ENCODE measurements at regions not wholly inside any gene's neighbourhood (a gene's known extent, or its start where the extent isn't known, plus 50 kb on each side); places are given as distances from the start of the nearest gene placed in this dataset.

GRCh38 chr2:21944536-21944935 is 820.8 kb downstream of the TDRD15 start:
- no peak for TF ChIP-seq PHF8 (IDR thresholded peaks at IDR 0.05; ENCODE audit: borderline replicate concordance, low read depth)
- TF ChIP-seq RARB (CRISPR knock-in tag; IDR thresholded peaks at IDR 0.05): no peak
- TF ChIP-seq JUNB (IDR thresholded peaks at IDR 0.05): no peak
- TF ChIP-seq HES2 (IDR thresholded peaks at IDR 0.05): no peak
- TF ChIP-seq NPAS2 (CRISPR knock-in tag; IDR thresholded peaks at IDR 0.05; ENCODE audit: borderline replicate concordance): no peak
- no peak for TF ChIP-seq BCL3 (IDR thresholded peaks at IDR 0.05)
- TF ChIP-seq ATOH8 (CRISPR knock-in tag; IDR thresholded peaks at IDR 0.05; ENCODE audit: low read depth): no peak
- no peak for TF ChIP-seq MAZ (IDR thresholded peaks at IDR 0.05; ENCODE audit: borderline replicate concordance, low read depth, low read length)
- TF ChIP-seq GATA3 (IDR thresholded peaks at IDR 0.05; ENCODE audit: borderline replicate concordance): no peak
- TF ChIP-seq HOXB13 (CRISPR knock-in tag; IDR thresholded peaks at IDR 0.05; ENCODE audit: low read depth): no peak
- no peak for TF ChIP-seq KDM1A (IDR thresholded peaks at IDR 0.05; ENCODE audit: low read depth)
- no peak for TF ChIP-seq MAX (IDR thresholded peaks at IDR 0.05)
- TF ChIP-seq HOXA7 (CRISPR knock-in tag; IDR thresholded peaks at IDR 0.05): no peak
- TF ChIP-seq ELK1 (IDR thresholded peaks at IDR 0.05; ENCODE audit: low read depth, low read length): no peak
- TF ChIP-seq ZFP36 (IDR thresholded peaks at IDR 0.05; ENCODE audit: borderline replicate concordance, partially characterized antibody): no peak
- POLR2A ChIA-PET: no interaction called here
- FAIRE-seq (no peak), ATAC-seq (no peak), DNase-seq (ENCODE audit: low read depth in 1 of 2, low spot score in 1 of 2) (no peak)
- WGBS (ENCODE audit: missing lambda C conversion rate): 13% methylated on average over 3 of the region's 3 CpGs
- Histone ChIP-seq H3K4me3 (no peak overlapping the region), H3K4me2 (no peak overlapping the region), H3K4me1 (no peaks in the 10 kb centered on the region), H3K9me3 (no peaks in the 10 kb centered on the region; the same call in 2 of the 3 replicates), H3K27ac (no peak overlapping the region)
- CTCF ChIA-PET: no interaction called here

GRCh38 chr2:21945658-21946057 is 821.9 kb downstream of the TDRD15 start:
- CTCF ChIA-PET: interaction anchor here (0.7 to 1.3 kb wide), 2 partner anchors 12 to 59 kb away, joined by 3 read pairs; no protein-coding TSS in a partner anchor
- FAIRE-seq: no peak

GRCh38 chr2:21947046-21947445 is 823.3 kb downstream of the TDRD15 start:
- no peak overlapping the region for H3K4me3 ChIP-seq
- no peak for DNase-seq (ENCODE audit: low read depth in 1 of 2, low spot score in 1 of 2)
- H3K9me3 ChIP-seq: no peaks in the 10 kb centered on the region
- no peak overlapping the region for H3K4me2 ChIP-seq
- no peaks in the 10 kb centered on the region for H3K4me1 ChIP-seq
- ChIA-PET POLR2A (no interaction called here), CTCF (no interaction called here)
- no peak for ATAC-seq
- no peak overlapping the region for H3K27ac ChIP-seq
- 24% methylated on average over 6 of the region's 6 CpGs for WGBS (ENCODE audit: missing lambda C conversion rate)
- no peak for FAIRE-seq
- TF ChIP-seq NFE2L2 (conservative IDR thresholded peaks at IDR 0.05; ENCODE audit: low read length): no peak
- no peak for TF ChIP-seq CEBPB (IDR thresholded peaks at IDR 0.05)
- no peak for TF ChIP-seq NR3C1 (IDR thresholded peaks at IDR 0.05)
- no peak for TF ChIP-seq CBX2 (IDR thresholded peaks at IDR 0.05; ENCODE audit: borderline replicate concordance, low read depth)
- no peak for TF ChIP-seq POLR2AphosphoS2 (conservative IDR thresholded peaks at IDR 0.05; ENCODE audit: low read length)
- no peak for TF ChIP-seq NPAS2 (CRISPR knock-in tag; IDR thresholded peaks at IDR 0.05; ENCODE audit: borderline replicate concordance)
- TF ChIP-seq JUN (IDR thresholded peaks at IDR 0.05): no peak
- no peak for TF ChIP-seq KDM5A (IDR thresholded peaks at IDR 0.05)
- no peak for TF ChIP-seq ZNF302 (CRISPR knock-in tag; IDR thresholded peaks at IDR 0.05)
- no peak for TF ChIP-seq RNF2 (IDR thresholded peaks at IDR 0.05; ENCODE audit: borderline replicate concordance, low read depth)
- TF ChIP-seq FOSB (CRISPR knock-in tag; IDR thresholded peaks at IDR 0.05): no peak
- no peak for TF ChIP-seq MAX (IDR thresholded peaks at IDR 0.05)
- TF ChIP-seq MAZ (IDR thresholded peaks at IDR 0.05; ENCODE audit: borderline replicate concordance, low read depth, low read length): no peak
- no peak for TF ChIP-seq ELK1 (IDR thresholded peaks at IDR 0.05; ENCODE audit: low read depth, low read length)
- no peak for TF ChIP-seq RFX5 (IDR thresholded peaks at IDR 0.05)

More at GRCh38 chr2:21945658-21946057, 821.9 kb downstream of the TDRD15 start:
- H3K9me3 ChIP-seq: no peaks in the 10 kb centered on the region; the same call in 2 of the 3 replicates
- no peaks in the 10 kb centered on the region for H3K4me1 ChIP-seq
- no peak overlapping the region for H3K27ac ChIP-seq
- no peak for TF ChIP-seq USF2 (IDR thresholded peaks at IDR 0.05)
- TF ChIP-seq JUNB (IDR thresholded peaks at IDR 0.05): no peak
- no peak for TF ChIP-seq RNF2 (IDR thresholded peaks at IDR 0.05; ENCODE audit: borderline replicate concordance, low read depth)
- TF ChIP-seq EHMT2 (IDR thresholded peaks at IDR 0.05; ENCODE audit: low read depth): no peak
- no peak for TF ChIP-seq SMC3 (IDR thresholded peaks at IDR 0.05)
- POLR2A ChIA-PET: no interaction called here
- DNase-seq (ENCODE audit: low read depth in 1 of 2, low spot score in 1 of 2): no peak
- no peak overlapping the region for H3K4me3 ChIP-seq
- no peak for ATAC-seq
- 2% methylated on average over 3 of the region's 3 CpGs for WGBS (ENCODE audit: missing lambda C conversion rate)
- no peak overlapping the region for H3K4me2 ChIP-seq
